GM04504 (cell line): ENCODE measurements at regions not wholly inside any gene's neighbourhood (a gene's known extent, or its start where the extent isn't known, plus 50 kb on each side); places are given as distances from the start of the nearest gene placed in this dataset.
"Not testable (repeated sequence)": the region's sequence is repeated elsewhere in the genome, so short reads cannot be mapped to it uniquely, and the experiment has no call there.

Source experiments
- DNase-seq: peaks from one replicate; pipeline ENCODE4 v3.0.0-alpha.2; 2012; ENCODE audit warnings: low read depth

GRCh38 chr7:65317372-65317771 lies 56.3 kb upstream of the ZNF92 start:
- no peak for DNase-seq

GRCh38 chr7:65310761-65311160 lies 62.9 kb upstream of the ZNF92 start:
- no peak for DNase-seq

GRCh38 chr7:65308300-65308678 lies 65.4 kb upstream of the ZNF92 start:
- DNase-seq: no peak

- peak; percentile 17 for DNase-seq
Observed at GRCh38 chr7:65307651-65308299, 65.9 kb upstream of the ZNF92 start.

- no peak for DNase-seq
Observed at GRCh38 chr7:65304175-65304574, 69.5 kb upstream of the ZNF92 start.

- DNase-seq: no peak
Observed at GRCh38 chr7:65302883-65303282, 70.8 kb upstream of the ZNF92 start.

GRCh38 chr7:65301007-65301406 lies 72.6 kb upstream of the ZNF92 start:
- no peak for DNase-seq

GRCh38 chr7:65295409-65295808 lies 78.2 kb upstream of the ZNF92 start:
- no peak for DNase-seq

GRCh38 chr7:65290340-65290739 lies 83.3 kb upstream of the ZNF92 start:
- DNase-seq: not testable (repeated sequence)

GRCh38 chr7:65287023-65287422 lies 86.6 kb upstream of the ZNF92 start:
- DNase-seq: no peak

- DNase-seq: no peak
Observed at GRCh38 chr7:65285906-65286864, 87.5 kb upstream of the ZNF92 start.

- DNase-seq: not testable (repeated sequence)
Observed at GRCh38 chr7:65285241-65285640, 88.4 kb upstream of the ZNF92 start.

GRCh38 chr7:65279795-65280194 lies 93.9 kb upstream of the ZNF92 start:
- DNase-seq: no peak

GRCh38 chr7:65276822-65277221 lies 96.8 kb upstream of the ZNF92 start:
- DNase-seq: no peak

GRCh38 chr7:65271502-65271901 lies 102.2 kb upstream of the ZNF92 start:
- DNase-seq: not testable (repeated sequence)

GRCh38 chr7:65269150-65269856 lies 104.4 kb upstream of the ZNF92 start:
- DNase-seq: no peak

- no peak for DNase-seq
Observed at GRCh38 chr7:65268782-65269149, 104.9 kb upstream of the ZNF92 start.

- DNase-seq: no peak
Observed at GRCh38 chr7:65265933-65266519, 107.6 kb upstream of the ZNF92 start.

- DNase-seq: no peak
Observed at GRCh38 chr7:65264258-65264657, 109.4 kb upstream of the ZNF92 start.

- DNase-seq: not testable (repeated sequence)
Observed at GRCh38 chr7:65260673-65261072, 113.0 kb upstream of the ZNF92 start.

- DNase-seq: not testable (repeated sequence)
Observed at GRCh38 chr7:65259864-65260525, 113.7 kb upstream of the ZNF92 start.

- no peak for DNase-seq
Observed at GRCh38 chr7:65254061-65254460, 119.6 kb upstream of the ZNF92 start.
